GM18870 (cell line): ENCODE measurements at regions not wholly inside any gene's neighbourhood (a gene's known extent, or its start where the extent isn't known, plus 50 kb on each side); places are given as distances from the start of the nearest gene placed in this dataset.
A peak's percentile ranks its signal among the peaks of the same experiment; 100 is the strongest.

ENCODE experiments used
- ATAC-seq: cut with Tn5 transposase; IDR thresholded peaks from one replicate; pipeline ENCODE4 v1.9.1; 2021; ENCODE audit warnings: moderate library complexity; ENCODE audit not compliant: unreplicated experiment

GRCh38 chr9:16128003-16128402 lies 575.2 kb downstream of the CCDC171 start:
- no peak for ATAC-seq

DNA sequence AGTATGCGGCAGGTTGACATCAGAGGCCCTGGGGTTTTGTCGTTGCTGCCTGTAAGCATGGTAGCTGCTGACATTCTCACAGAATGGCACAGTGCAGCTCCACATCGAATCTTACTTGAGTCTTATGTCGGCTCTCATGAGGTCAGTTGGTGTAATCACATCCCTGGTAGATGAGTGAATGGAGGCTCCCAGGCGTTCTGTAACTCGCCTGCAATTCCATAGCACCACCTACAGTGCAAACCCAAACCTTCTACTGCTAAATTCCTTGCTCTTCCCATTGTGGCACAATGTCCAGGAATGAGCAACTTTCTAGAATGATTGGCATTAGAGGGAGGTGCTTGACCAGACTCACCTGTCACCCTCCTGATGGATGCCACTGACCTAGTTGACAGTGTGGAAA lies 578.4 kb downstream of the CCDC171 start:
- ATAC-seq, result no peak

- no peak for ATAC-seq
Observed at GRCh38 chr9:16132513-16132912, 579.7 kb downstream of the CCDC171 start.

DNA sequence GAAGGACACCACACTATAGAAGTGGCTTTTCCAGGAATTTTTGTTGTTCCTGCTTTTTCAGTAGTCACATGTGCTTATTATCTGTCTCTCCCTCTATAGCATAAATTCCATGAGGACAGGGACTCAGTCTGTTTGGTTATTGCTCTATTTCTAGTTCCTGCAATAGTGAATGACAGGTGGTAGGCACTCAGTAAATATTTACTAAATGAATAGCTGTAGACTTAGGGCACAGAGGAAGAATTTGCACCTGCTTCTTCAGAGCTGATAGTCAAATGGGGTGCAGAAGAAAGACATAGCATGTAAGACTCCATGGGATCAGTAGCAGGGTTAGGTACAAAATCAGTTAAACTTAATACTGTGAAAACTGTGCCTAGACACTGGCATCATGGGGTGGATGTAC lies 580.2 kb downstream of the CCDC171 start:
- ATAC-seq, result no peak

DNA sequence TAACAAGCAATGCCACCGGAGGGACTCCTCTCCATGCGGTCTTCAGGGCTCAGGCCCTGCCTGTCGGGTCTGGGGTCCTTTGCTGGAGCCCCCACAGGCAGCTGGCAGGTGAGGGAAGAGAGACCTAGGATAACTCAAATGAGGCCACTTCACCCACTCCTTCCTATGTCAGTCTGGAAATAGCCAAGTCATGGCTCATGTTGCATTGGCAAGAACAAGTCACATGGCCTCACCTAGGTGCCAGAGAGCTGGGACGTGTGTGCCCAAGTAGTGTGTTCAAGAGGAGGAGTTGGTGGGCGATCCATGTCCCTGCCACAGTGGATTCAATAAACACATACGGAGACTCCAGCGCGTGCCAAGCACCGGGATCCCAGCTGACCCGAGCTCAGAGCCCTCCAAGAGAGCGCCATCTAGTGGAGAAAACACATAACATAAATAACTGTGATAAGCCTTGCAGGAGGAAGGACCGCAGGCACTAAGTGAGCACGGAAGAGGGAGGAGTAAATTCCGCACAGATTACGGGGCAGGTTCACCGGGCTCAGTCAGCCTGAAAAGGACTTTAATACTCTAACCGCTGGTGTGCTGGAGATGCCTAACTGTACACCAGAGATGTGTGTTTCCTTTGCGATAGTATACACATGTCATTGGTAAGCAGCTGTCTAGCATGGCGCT lies 580.8 kb downstream of the CCDC171 start:
- peak; percentile 82 for ATAC-seq

- ATAC-seq, result no peak
Observed at GRCh38 chr9:16134351-16134750, 581.5 kb downstream of the CCDC171 start.

- ATAC-seq, result no peak
Observed at GRCh38 chr9:16135968-16136367, 583.1 kb downstream of the CCDC171 start.

DNA sequence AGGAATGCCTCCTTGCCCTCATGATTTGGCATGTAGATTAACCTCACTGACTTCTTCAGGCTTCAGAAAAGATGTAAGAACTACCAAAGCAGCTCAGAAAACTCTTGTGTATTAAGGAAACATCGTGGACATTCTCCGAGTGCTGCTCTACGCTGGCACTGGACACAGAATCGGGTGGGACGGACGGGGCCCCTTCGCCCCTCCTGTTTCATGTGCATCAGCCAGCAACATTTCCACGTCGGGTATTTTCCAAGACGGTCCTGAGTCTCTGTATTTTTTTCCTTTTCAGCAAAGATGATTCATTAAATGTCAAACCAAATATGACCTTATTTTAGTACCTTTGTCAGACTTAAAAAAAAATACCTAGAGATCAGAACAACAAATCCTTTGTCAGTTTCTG lies 583.6 kb downstream of the CCDC171 start:
- ATAC-seq, result no peak

- ATAC-seq, result no peak
Observed at GRCh38 chr9:16136961-16137360, 584.1 kb downstream of the CCDC171 start.

DNA sequence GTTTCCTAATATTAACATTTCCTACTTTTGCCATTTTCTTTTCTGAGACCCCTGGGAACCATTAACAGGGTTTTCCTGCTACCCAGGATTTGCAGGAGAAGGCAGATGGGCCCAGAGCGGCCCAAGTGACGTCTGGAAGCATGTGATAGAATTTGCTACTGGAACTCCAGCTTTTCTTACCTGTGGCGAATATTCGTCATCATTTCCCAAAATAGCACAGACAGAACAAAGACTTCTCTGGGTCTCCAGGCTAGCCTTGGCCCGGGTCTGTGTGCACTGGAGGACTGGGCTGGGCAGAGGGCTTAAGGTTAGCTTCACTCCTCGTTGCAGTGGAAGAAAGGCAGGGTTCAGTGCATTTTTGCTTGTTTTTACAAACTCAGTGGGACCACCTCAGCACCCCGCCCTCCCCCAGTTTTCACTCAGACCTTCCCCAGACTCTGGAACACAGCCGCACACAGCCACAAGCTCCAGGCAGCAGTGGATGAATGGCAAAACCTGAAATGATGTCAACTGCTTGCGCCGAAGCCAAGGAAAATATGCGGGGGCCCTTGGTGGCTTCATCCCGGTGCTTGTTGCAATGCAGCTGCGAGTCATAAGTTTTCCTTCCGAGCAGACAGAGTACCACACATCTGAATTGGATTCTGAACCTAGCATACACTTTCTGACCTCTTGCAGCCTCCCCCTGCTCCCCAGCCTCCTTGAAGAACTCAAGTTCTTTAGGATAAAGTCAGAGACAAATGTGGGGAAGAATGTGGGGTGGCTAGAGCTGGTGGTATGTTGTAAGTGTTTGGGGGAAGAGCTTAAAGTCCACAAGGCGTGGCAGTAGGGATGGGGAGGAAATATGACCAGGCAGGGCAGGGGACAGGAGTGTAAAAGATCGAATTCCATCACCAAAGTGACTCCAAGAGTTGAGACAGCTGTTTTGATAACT lies 586.0 kb downstream of the CCDC171 start:
- no peak for ATAC-seq

- ATAC-seq, result no peak
Observed at GRCh38 chr9:16139774-16140173, 586.9 kb downstream of the CCDC171 start.

GRCh38 chr9:16143310-16143709 lies 590.5 kb downstream of the CCDC171 start:
- no peak for ATAC-seq

- ATAC-seq, result no peak
Observed at GRCh38 chr9:16143947-16144890, 591.4 kb downstream of the CCDC171 start.

- peak; percentile 44 for ATAC-seq
Observed at GRCh38 chr9:16145196-16145950, 592.5 kb downstream of the CCDC171 start.

- ATAC-seq, result no peak
Observed at GRCh38 chr9:16147726-16148125, 594.9 kb downstream of the CCDC171 start.

GRCh38 chr9:16150501-16150900 lies 597.7 kb downstream of the CCDC171 start:
- ATAC-seq, result no peak

DNA sequence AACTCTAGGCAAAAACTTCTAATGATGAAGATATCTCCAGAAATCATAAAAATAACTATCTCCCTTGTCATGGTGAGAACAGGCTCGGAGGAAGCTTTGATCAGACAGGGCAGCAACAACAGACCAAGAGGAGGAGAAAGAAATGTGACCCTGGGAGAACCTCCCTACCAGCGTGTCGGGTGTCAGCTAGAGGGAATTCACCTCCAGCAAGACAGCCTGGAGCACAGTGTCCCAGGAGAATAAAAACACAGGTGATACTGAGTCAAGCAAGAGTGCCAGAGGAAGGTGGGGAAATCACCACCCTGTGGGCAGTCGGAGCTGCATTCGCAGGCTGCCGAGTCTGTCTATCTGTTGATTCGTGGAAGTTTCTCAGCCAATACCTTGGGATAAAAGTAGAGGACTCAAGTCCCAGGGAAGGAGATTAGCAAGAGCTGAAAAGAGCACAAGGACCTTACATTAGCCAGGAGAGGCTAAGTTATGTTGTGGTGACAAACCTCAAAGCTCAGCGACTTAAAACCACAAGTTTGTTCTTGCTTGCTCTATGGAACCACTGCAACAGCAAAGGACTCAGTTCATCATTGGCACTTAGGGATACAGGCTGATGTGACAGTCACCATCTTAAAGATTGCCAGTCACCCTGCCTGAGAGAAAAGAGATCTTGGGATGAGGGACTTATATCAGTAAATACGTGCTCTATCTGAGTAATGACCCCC lies 598.3 kb downstream of the CCDC171 start:
- ATAC-seq, result no peak

DNA sequence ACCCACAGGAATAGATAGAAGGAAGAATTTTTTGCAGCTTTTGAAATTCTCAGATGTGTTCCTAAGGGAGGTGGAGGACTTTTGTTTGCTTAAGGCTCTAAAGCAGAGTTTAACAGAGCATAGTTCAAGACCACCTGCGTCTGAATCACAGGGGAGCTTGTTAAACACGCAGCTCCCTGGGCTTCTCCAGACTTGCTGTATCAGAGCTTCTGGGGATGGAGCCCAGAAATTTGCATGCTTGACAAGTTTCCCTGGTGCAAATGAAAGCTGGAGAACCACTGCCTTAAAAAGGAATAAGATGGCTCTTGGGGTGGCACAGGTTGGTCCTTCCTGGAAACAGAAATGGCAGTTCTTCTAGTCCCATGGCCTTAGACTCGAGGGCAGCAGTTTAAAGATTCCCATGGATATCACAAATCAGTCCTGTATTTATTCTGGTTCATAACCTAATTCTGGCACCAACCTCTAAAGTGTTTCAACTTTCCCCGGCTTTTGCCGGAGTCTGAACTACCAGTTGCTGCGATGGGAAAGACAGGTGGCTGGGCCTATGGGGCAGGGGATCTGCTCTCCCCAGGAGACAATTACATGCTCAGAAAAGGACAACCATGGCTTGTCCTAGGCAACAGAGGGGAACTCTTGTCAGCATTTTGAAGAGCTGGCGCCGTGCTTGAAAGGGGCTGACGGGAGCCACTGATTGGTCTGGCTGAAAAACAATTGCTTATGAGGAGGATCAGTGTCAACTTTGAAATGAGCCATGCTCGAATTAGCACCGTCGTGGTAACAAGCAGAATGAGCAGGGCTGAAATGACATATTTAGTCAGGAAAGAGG lies 599.6 kb downstream of the CCDC171 start:
- no peak for ATAC-seq

- no peak for ATAC-seq
Observed at GRCh38 chr9:16153221-16153620, 600.4 kb downstream of the CCDC171 start.
